ENCODE measurements at regions not wholly inside any gene's neighbourhood (a gene's known extent, or its start where the extent isn't known, plus 50 kb on each side); places are given as distances from the start of the nearest gene placed in this dataset.
"Not testable (repeated sequence)": the region's sequence is repeated elsewhere in the genome, so short reads cannot be mapped to it uniquely, and the experiment has no call there.

DNA sequence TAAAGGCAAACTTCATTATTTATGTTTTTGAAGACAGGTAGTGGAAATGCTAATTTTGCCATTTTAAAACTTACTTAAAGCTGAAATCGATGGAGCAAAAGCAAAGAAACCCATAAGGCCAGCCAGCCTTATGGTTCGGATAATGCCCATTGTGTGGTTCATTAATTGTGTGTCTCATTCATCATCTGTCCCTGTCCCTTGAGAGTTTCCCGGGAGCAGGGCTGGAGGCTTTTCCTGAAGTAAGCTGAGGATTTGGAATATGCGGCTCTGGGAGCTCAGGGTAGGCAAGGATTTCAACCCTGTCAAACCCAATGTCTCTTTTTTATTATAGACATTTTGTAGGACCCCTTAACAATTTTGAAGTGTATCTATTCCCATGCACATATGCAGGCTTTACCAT, 790.0 kb upstream of the KIRREL3 start:
- H3K4me3 ChIP-seq (ENCODE audit: low read length) = no peak overlapping the region
- DNase-seq (ENCODE audit: low read depth) = no peak
- TF ChIP-seq, protein P1, sequence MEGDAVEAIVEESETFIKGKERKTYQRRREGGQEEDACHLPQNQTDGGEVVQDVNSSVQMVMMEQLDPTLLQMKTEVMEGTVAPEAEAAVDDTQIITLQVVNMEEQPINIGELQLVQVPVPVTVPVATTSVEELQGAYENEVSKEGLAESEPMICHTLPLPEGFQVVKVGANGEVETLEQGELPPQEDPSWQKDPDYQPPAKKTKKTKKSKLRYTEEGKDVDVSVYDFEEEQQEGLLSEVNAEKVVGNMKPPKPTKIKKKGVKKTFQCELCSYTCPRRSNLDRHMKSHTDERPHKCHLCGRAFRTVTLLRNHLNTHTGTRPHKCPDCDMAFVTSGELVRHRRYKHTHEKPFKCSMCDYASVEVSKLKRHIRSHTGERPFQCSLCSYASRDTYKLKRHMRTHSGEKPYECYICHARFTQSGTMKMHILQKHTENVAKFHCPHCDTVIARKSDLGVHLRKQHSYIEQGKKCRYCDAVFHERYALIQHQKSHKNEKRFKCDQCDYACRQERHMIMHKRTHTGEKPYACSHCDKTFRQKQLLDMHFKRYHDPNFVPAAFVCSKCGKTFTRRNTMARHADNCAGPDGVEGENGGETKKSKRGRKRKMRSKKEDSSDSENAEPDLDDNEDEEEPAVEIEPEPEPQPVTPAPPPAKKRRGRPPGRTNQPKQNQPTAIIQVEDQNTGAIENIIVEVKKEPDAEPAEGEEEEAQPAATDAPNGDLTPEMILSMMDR (conservative IDR thresholded peaks at IDR 0.05; ENCODE audit: low read length) = no peak

DNA sequence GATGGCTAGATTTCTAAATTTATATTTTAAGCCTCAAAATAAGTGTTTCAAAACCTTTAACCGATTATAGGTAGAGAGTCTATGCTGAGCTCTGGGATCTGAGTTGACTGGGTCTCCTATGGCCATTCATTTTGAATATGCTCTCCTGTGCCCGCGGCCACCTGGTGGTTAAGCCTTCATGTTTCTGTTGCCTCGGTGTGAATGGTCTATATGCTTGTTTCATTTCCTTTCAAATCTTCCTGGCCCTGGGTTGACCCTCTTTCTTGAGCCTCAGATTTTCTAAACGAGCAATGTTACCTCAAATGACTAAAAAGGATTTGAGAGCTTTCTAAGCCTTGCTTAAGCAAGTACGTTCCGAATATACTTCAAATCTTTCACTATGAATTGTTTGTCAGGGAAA, 789.4 kb upstream of the KIRREL3 start:
- TF ChIP-seq, protein P1 (conservative IDR thresholded peaks at IDR 0.05; ENCODE audit: low read length) = no peak
- DNase-seq (ENCODE audit: low read depth) = no peak
- no peak overlapping the region for H3K4me3 ChIP-seq (ENCODE audit: low read length)

DNA sequence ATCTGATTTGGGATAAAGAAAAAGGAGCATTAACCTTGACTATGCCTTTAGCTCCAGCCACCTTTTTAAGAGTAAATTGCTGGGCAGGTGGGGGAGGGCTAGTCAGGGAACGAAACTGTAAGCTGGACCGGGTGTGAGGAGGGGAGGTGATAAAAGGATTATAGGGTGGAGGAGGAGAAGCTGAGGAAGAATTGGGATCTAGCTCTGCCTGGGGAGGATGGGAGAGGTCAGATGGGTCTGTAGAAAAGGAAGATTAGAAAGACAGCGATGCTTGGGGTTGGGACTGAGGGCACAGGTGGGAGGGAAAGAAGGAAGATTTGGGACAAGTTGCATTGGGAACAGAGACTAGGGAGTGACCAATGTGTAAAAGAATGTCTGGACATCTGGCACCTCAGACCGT, 772.4 kb upstream of the KIRREL3 start:
- H3K4me3 ChIP-seq (ENCODE audit: low read length); DNase-seq (ENCODE audit: low read depth): not testable (repeated sequence)

DNA sequence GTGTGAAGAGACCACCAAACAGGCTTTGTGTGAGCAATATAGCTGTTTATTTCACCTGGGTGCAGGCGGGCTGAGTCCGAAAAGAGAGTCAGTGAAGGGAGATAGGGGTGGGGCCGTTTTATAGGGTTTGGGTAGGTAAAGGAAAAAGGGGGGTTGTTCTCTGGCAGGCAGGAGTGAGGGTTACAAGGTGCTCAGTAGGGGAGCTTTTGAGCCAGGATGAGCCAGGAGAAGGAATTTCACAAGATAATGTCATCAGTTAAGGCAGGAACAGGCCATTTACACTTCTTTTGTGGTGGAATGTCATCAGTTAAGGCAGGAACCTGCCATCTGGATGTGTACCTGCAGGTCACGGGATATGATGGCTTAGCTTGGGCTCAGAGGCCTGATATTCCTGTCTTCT, 768.4 kb upstream of the KIRREL3 start:
- H3K4me3 ChIP-seq (ENCODE audit: low read length); DNase-seq (ENCODE audit: low read depth): not testable (repeated sequence)

DNA sequence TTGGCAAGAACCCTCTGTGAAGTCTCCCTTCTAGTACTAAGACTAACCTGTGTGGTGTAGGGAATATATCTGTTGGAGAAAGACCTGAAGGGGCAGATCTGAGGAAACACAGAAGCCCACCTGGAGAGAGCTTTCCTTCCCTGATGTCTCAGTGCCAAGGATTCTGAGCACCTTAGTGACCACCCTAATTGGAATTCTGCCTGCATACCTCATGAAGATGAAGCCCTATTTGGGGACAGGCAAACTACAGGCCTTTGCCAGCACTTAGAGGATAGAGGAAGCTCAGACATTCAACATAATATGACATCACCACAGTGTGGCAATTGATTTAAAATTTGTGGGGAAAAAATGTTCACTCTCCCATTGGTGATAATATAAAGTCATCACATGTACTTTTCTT, 766.2 kb upstream of the KIRREL3 start:
- TF ChIP-seq, protein P1 (conservative IDR thresholded peaks at IDR 0.05; ENCODE audit: low read length) = no peak
- H3K4me3 ChIP-seq (ENCODE audit: low read length) = no peak overlapping the region

DNA sequence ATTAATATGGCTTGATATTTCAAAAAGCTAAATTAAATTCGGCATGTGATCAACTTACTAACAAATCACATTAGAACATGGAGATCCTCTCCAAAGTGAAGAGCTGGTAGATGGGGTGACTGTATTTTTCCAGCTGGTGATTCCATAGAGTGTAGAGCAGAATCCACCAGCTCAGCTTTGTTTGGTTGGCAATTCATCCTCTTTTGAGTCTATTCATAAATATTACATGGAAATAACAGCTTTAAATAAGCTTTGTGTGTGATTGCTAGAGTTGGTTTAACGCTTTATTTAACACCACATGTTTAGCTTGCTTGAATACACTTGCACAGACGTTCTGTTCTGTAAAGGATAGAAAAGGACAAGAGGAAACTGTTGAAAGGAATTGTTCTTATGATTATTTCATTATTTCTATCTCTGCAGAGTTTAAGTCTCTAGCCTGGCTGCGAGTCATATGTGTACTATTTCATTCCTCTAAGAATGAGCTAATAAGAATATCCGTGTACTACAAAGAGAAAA, 738.3 kb upstream of the KIRREL3 start:
- H3K4me3 ChIP-seq (ENCODE audit: low read length) = no peak overlapping the region
- TF ChIP-seq, protein P1 (conservative IDR thresholded peaks at IDR 0.05; ENCODE audit: low read length) = no peak
- DNase-seq (ENCODE audit: low read depth) = no peak

More for the DNA sequence above, 766.2 kb upstream of the KIRREL3 start:
- no peak for DNase-seq (ENCODE audit: low read depth)

DNA sequence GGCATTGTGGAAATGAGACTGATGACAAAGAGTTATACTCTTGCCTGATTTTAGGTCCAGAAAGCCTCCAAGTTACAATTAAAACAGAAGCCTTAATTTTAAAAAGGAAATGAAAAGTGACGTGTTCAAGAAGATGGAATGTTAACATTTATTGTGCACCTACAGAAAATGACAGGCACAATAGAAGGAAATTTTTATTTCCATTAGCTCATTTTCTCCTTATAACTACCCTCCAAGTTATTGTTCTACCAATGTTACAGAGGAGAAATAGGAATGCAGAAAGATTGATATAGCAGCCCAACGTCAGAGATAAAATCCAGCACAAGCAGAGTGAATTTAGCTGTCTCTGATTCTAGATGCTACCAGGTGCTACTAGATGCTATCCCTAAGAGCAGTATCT, 736.9 kb upstream of the KIRREL3 start:
- DNase-seq (ENCODE audit: low read depth) = no peak
- no peak overlapping the region for H3K4me3 ChIP-seq (ENCODE audit: low read length)
- TF ChIP-seq, protein P1 (conservative IDR thresholded peaks at IDR 0.05; ENCODE audit: low read length) = no peak

DNA sequence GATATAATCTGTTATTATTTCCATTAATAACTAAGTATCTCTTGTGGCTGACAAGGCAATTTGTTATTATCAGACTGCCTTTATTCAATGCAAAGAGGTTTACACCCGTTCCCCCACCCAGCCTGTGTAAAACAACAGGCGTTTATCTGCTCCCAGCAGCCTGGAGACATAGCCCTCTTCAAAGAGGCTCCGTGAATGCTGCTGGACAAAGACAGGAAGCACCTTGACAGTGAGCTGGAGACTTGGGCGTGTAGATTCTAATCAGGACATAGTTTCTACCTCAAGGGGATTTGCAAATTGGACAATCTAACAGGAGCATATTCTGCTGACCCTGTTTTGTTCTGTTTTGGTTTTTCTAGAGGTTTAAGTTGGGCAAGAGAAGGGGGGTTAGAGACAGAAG, 733.0 kb upstream of the KIRREL3 start:
- DNase-seq (ENCODE audit: low read depth) = no peak
- TF ChIP-seq, protein P1 (conservative IDR thresholded peaks at IDR 0.05; ENCODE audit: low read length) = no peak
- H3K4me3 ChIP-seq (ENCODE audit: low read length) = no peak overlapping the region
